Jurkat, Clone E6-1 (cell line): ENCODE measurements at regions not wholly inside any gene's neighbourhood (a gene's known extent, or its start where the extent isn't known, plus 50 kb on each side); places are given as distances from the start of the nearest gene placed in this dataset.
"Not testable (repeated sequence)": the region's sequence is repeated elsewhere in the genome, so short reads cannot be mapped to it uniquely, and the experiment has no call there.

Source experiments
- DNase-seq: peaks from one replicate; pipeline ENCODE4 v3.0.0-alpha.2; 2011; ENCODE audit warnings: low read depth, low spot score
- H3K4me3 ChIP-seq: 2 replicates; pipeline ENCODE4 v1.5.1; 2011; ENCODE audit warnings: mild to moderate bottlenecking, low read length, control low read depth, moderate library complexity

GRCh38 chr2:13791019-13791547, 841.4 kb upstream of the LRATD1 start:
- H3K4me3 ChIP-seq = no peak overlapping the region
- no peak for DNase-seq

- DNase-seq = no peak
- H3K4me3 ChIP-seq = no peak overlapping the region
Observed at GRCh38 chr2:13806539-13806938, 826.0 kb upstream of the LRATD1 start.

GRCh38 chr2:13813236-13813635, 819.3 kb upstream of the LRATD1 start:
- DNase-seq = no peak
- no peak overlapping the region for H3K4me3 ChIP-seq

GRCh38 chr2:13818002-13818401, 814.5 kb upstream of the LRATD1 start:
- no peak for DNase-seq

GRCh38 chr2:13819896-13820295, 812.6 kb upstream of the LRATD1 start:
- no peak overlapping the region for H3K4me3 ChIP-seq
- no peak for DNase-seq

More at GRCh38 chr2:13818002-13818401, 814.5 kb upstream of the LRATD1 start:
- no peak overlapping the region for H3K4me3 ChIP-seq

GRCh38 chr2:13821255-13821880, 811.1 kb upstream of the LRATD1 start:
- DNase-seq = no peak
- no peak overlapping the region for H3K4me3 ChIP-seq

- no peak for DNase-seq
- H3K4me3 ChIP-seq = no peak overlapping the region
Observed at GRCh38 chr2:13822365-13822764, 810.2 kb upstream of the LRATD1 start.

GRCh38 chr2:13826314-13826853, 806.1 kb upstream of the LRATD1 start:
- no peak overlapping the region for H3K4me3 ChIP-seq
- no peak for DNase-seq

- DNase-seq = no peak
- H3K4me3 ChIP-seq = no peak overlapping the region
Observed at GRCh38 chr2:13858626-13859025, 773.9 kb upstream of the LRATD1 start.

GRCh38 chr2:13868275-13868674, 764.2 kb upstream of the LRATD1 start:
- DNase-seq, H3K4me3 ChIP-seq: not testable (repeated sequence)

- DNase-seq = no peak
- H3K4me3 ChIP-seq = no peak overlapping the region
Observed at GRCh38 chr2:13876491-13877037, 756.0 kb upstream of the LRATD1 start.

- H3K4me3 ChIP-seq = no peak overlapping the region
- DNase-seq = no peak
Observed at GRCh38 chr2:13877571-13877970, 754.9 kb upstream of the LRATD1 start.

GRCh38 chr2:13884291-13884976, 748.1 kb upstream of the LRATD1 start:
- no peak for DNase-seq
- no peak overlapping the region for H3K4me3 ChIP-seq

GRCh38 chr2:13901526-13901925, 731.0 kb upstream of the LRATD1 start:
- H3K4me3 ChIP-seq = no peak overlapping the region
- no peak for DNase-seq

GRCh38 chr2:13905831-13906230, 726.7 kb upstream of the LRATD1 start:
- no peak for DNase-seq
- H3K4me3 ChIP-seq = no peak overlapping the region

GRCh38 chr2:13916066-13916465, 716.5 kb upstream of the LRATD1 start:
- no peak overlapping the region for H3K4me3 ChIP-seq
- DNase-seq = no peak

GRCh38 chr2:13917958-13918357, 714.6 kb upstream of the LRATD1 start:
- H3K4me3 ChIP-seq = no peak overlapping the region

GRCh38 chr2:13919981-13920382, 712.5 kb upstream of the LRATD1 start:
- DNase-seq = no peak
- no peak overlapping the region for H3K4me3 ChIP-seq

More at GRCh38 chr2:13917958-13918357, 714.6 kb upstream of the LRATD1 start:
- no peak for DNase-seq

- no peak for DNase-seq
- no peak overlapping the region for H3K4me3 ChIP-seq
Observed at GRCh38 chr2:13921245-13921644, 711.3 kb upstream of the LRATD1 start.

- H3K4me3 ChIP-seq = no peak overlapping the region
- no peak for DNase-seq
Observed at GRCh38 chr2:13923823-13924222, 708.7 kb upstream of the LRATD1 start.
